Liver (tissue), 8 donors: ENCODE measurements at regions not wholly inside any gene's neighbourhood (a gene's known extent, or its start where the extent isn't known, plus 50 kb on each side); places are given as distances from the start of the nearest gene placed in this dataset.

Experiments used
- DNase-seq: peaks from one replicate; pipeline ENCODE4 v3.0.0-alpha.2; 2017; ENCODE audit warnings: low spot score
- H3K27ac ChIP-seq, 2 donors: one replicate each; pipeline ENCODE4 v1.7.0; 2013; ENCODE audit warnings: inconsistent platforms in 2 of 2, low read length in 2 of 2, control low read depth in 1 of 2, low read depth in 1 of 2, mild to moderate bottlenecking in 1 of 2
- H3K27me3 ChIP-seq, 4 donors: one replicate each; pipeline versions ENCODE4 v1.6.1 to v1.7.0; 2013; ENCODE audit warnings: low read length in 3 of 4, inconsistent platforms in 1 of 4, mild to moderate bottlenecking in 1 of 4, moderate library complexity in 1 of 4; ENCODE audit not compliant: control insufficient read depth in 4 of 4, insufficient read depth in 4 of 4
- H3K36me3 ChIP-seq, 4 donors: one replicate each; pipeline versions ENCODE4 v1.6.1 to v1.7.0; 2013; ENCODE audit warnings: low read length in 3 of 4, mild to moderate bottlenecking in 3 of 4, low read depth in 1 of 4, moderate library complexity in 1 of 4; ENCODE audit not compliant: control insufficient read depth in 4 of 4, insufficient read depth in 3 of 4
- H3K4me1 ChIP-seq, 4 donors: one replicate each; pipeline versions ENCODE4 v1.6.1 to v1.7.0; 2013; ENCODE audit warnings: low read length in 3 of 4, mild to moderate bottlenecking in 3 of 4, moderate library complexity in 1 of 4; ENCODE audit not compliant: control insufficient read depth in 4 of 4, insufficient read depth in 4 of 4
- H3K4me3 ChIP-seq, 3 donors: one replicate each; pipeline versions ENCODE4 v1.6.1 to v1.7.0; 2013; ENCODE audit warnings: low read length in 3 of 3, control low read depth in 1 of 3, low read depth in 1 of 3, mild to moderate bottlenecking in 1 of 3
- H3K9ac ChIP-seq, 2 donors: one replicate each; pipeline ENCODE4 v1.7.0; 2013; ENCODE audit warnings: low read length in 2 of 2, mild to moderate bottlenecking in 2 of 2, moderate library complexity in 2 of 2, control low read depth in 1 of 2, low read depth in 1 of 2
- H3K9me3 ChIP-seq, 4 donors: one replicate each; pipeline versions ENCODE4 v1.6.1 to v1.7.0; 2013; ENCODE audit warnings: low read length in 3 of 4; ENCODE audit not compliant: control insufficient read depth in 4 of 4
- ATF3 ChIP-seq: IDR thresholded peaks from 2 replicates; pipeline ENCODE4 v1.6.1; 2016; ENCODE audit warnings: antibody characterized with exemption
- CTCF ChIP-seq: fragments of 150-350 bp; IDR thresholded peaks from 2 replicates; pipeline ENCODE4 v1.5.1; 2017; ENCODE audit warnings: improper control_type of control experiment, low read depth, low read length; ENCODE audit not compliant: missing input control
- EGR1 ChIP-seq, 2 donors: IDR thresholded peaks; 2 replicates each; pipeline ENCODE4 v1.6.1; 2016 to 2018; ENCODE audit warnings: antibody characterized with exemption in 2 of 2, low read depth in 2 of 2
- FOXA1 ChIP-seq: IDR thresholded peaks from 2 replicates; pipeline ENCODE4 v1.6.1; 2016; ENCODE audit warnings: antibody characterized with exemption
- FOXA2 ChIP-seq: IDR thresholded peaks from 2 replicates; pipeline ENCODE4 v1.6.1; 2016; ENCODE audit warnings: antibody characterized with exemption
- GABPA ChIP-seq, 2 donors: IDR thresholded peaks in 1 of 2; conservative IDR thresholded peaks in 1 of 2; 2 replicates each; pipeline ENCODE4 v1.6.1; 2016; ENCODE audit warnings: antibody characterized with exemption in 2 of 2, mild to moderate bottlenecking in 1 of 2, moderate library complexity in 1 of 2
- HNF4A ChIP-seq, 2 donors: conservative IDR thresholded peaks; 2 replicates each; pipeline ENCODE4 v1.6.1; 2016; ENCODE audit warnings: antibody characterized with exemption in 2 of 2, mild to moderate bottlenecking in 2 of 2
- HNF4G ChIP-seq: IDR thresholded peaks from 2 replicates; pipeline ENCODE4 v1.6.1; 2016; ENCODE audit warnings: antibody characterized with exemption
- JUND ChIP-seq, 2 donors: IDR thresholded peaks; 2 replicates each; pipeline ENCODE4 v1.6.1; 2016; ENCODE audit warnings: antibody characterized with exemption in 2 of 2
- MAX ChIP-seq: IDR thresholded peaks from 2 replicates; pipeline ENCODE4 v1.6.1; 2016; ENCODE audit warnings: antibody characterized with exemption
- RAD21 ChIP-seq, 2 donors: IDR thresholded peaks; 2 replicates each; pipeline ENCODE4 v1.6.1; 2016; ENCODE audit warnings: antibody characterized with exemption in 2 of 2, mild to moderate bottlenecking in 2 of 2
- REST ChIP-seq: IDR thresholded peaks from 2 replicates; pipeline ENCODE4 v1.6.1; 2016; ENCODE audit warnings: antibody characterized with exemption, mild to moderate bottlenecking
- RXRA ChIP-seq, 2 donors: IDR thresholded peaks; 2 replicates each; pipeline ENCODE4 v1.6.1; 2017 to 2018; ENCODE audit warnings: antibody characterized with exemption in 2 of 2, mild to moderate bottlenecking in 1 of 2
- SP1 ChIP-seq: IDR thresholded peaks from 2 replicates; pipeline ENCODE4 v1.6.1; 2018; ENCODE audit warnings: antibody characterized with exemption, mild to moderate bottlenecking
- TAF1 ChIP-seq: conservative IDR thresholded peaks from 2 replicates; pipeline ENCODE4 v1.6.1; 2016; ENCODE audit warnings: antibody characterized with exemption, mild to moderate bottlenecking
- YY1 ChIP-seq: IDR thresholded peaks from 2 replicates; pipeline ENCODE4 v1.6.1; 2016; ENCODE audit warnings: antibody characterized with exemption, mild to moderate bottlenecking
- ZBTB33 ChIP-seq: IDR thresholded peaks from 2 replicates; pipeline ENCODE4 v1.6.1; 2016; ENCODE audit warnings: antibody characterized with exemption
- WGBS: extraction: QIAGEN DNeasy Blood & Tissue Kit; methylation state at CpG from one replicate; pipeline ENCODE4 v1.1.7; 2013; 5-methylcytosine and 5-hydroxymethylcytosine counted together
- donor health status: healthy.
- donor health status: healthy.
- donor health status: healthy.
- donor health status: healthy.
- donor health status: healthy.

GRCh38 chr1:175826705-175827104, 83.3 kb upstream of the TNR start:
- Histone ChIP-seq H3K27me3 (no peaks in the 10 kb centered on the region), H3K27ac (no peak overlapping the region), H3K9me3 (no peaks in the 10 kb centered on the region), H3K9ac (no peak overlapping the region), H3K36me3 (no peaks in the 10 kb centered on the region), H3K4me3 (no peak overlapping the region), H3K4me1 (no peaks in the 10 kb centered on the region)
- no peak for DNase-seq
- no peak for TF ChIP-seq GABPA (IDR thresholded peaks at IDR 0.05 in 1 of 2, conservative IDR thresholded peaks at IDR 0.05 in 1 of 2)
- TF ChIP-seq MAX = no peak
- TF ChIP-seq RXRA (IDR thresholded peaks at IDR 0.05) = no peak
- TF ChIP-seq EGR1 (IDR thresholded peaks at IDR 0.05; ENCODE audit: low read depth in 2 of 2) = no peak
- TF ChIP-seq HNF4G = no peak
- no peak for TF ChIP-seq YY1
- TF ChIP-seq ZBTB33 = no peak
- TF ChIP-seq TAF1 = no peak
- no peak for TF ChIP-seq CTCF
- no peak for TF ChIP-seq HNF4A (conservative IDR thresholded peaks at IDR 0.05)
- TF ChIP-seq RAD21 (IDR thresholded peaks at IDR 0.05) = no peak
- TF ChIP-seq ATF3 = no peak
- TF ChIP-seq JUND (IDR thresholded peaks at IDR 0.05) = no peak
- no peak for TF ChIP-seq REST
- TF ChIP-seq SP1 = no peak
- no peak for TF ChIP-seq FOXA2
- 86% methylated on average over 2 of the region's 2 CpGs for WGBS

GRCh38 chr1:175824079-175824478, 80.7 kb upstream of the TNR start:
- TF ChIP-seq RAD21 (IDR thresholded peaks at IDR 0.05) = peak; percentile 31 to 69
- TF ChIP-seq FOXA1 = no peak
- TF ChIP-seq ATF3 = no peak
- TF ChIP-seq CTCF = peak; percentile 28
- TF ChIP-seq REST = no peak
- TF ChIP-seq HNF4A (conservative IDR thresholded peaks at IDR 0.05) = no peak
- peak; percentile 64 for DNase-seq
- Histone ChIP-seq H3K27me3 (no peaks in the 10 kb centered on the region), H3K4me3 (no peak overlapping the region), H3K27ac (no peak overlapping the region), H3K4me1 (no peaks in the 10 kb centered on the region), H3K36me3 (no peaks in the 10 kb centered on the region), H3K9ac (no peak overlapping the region), H3K9me3 (no peaks in the 10 kb centered on the region)
- 64% methylated on average over 3 of the region's 3 CpGs for WGBS
